ENCODE measurements at regions not wholly inside any gene's neighbourhood (a gene's known extent, or its start where the extent isn't known, plus 50 kb on each side); places are given as distances from the start of the nearest gene placed in this dataset.
"Not testable (repeated sequence)": the region's sequence is repeated elsewhere in the genome, so short reads cannot be mapped to it uniquely, and the experiment has no call there.

DNA sequence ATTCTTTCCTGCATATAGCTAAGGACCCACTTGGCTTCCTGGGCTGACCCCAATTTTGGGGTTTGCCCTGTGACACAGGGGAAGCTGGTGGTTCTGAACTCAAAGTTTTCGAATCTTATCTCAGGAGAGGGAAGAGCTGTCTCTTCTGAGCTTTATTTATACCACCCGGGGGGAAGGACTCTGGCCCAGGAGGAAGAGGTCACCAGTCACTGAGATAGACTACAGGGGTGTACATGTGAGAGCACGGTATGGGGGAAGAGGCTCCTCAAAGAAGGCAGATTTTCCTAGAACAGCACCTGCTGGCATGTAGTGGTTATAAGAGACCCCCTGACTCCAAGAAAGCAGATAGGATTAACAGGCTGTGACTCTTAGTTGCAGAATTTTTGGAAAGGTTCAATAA is 101.8 kb upstream of the ELMO1 start:
- Mint-ChIP-seq H3K27ac (ENCODE audit: unreplicated experiment) (no peak overlapping the region), H3K27me3 (ENCODE audit: unreplicated experiment) (peaks cover 3% of the 10 kb centered on the region), H3K4me3 (ENCODE audit: unreplicated experiment) (no peak overlapping the region), H3K4me1 (ENCODE audit: low read depth, unreplicated experiment) (peaks cover 8% of the 10 kb centered on the region), H3K36me3 (ENCODE audit: unreplicated experiment) (peaks cover 8% of the 10 kb centered on the region), H3K9me3 (ENCODE audit: unreplicated experiment) (peaks cover 1% of the 10 kb centered on the region)
- DNase-seq = no peak
- TF ChIP-seq CTCF (IDR thresholded peaks at IDR 0.05; ENCODE audit: partially characterized antibody, unreplicated experiment) = no peak

DNA sequence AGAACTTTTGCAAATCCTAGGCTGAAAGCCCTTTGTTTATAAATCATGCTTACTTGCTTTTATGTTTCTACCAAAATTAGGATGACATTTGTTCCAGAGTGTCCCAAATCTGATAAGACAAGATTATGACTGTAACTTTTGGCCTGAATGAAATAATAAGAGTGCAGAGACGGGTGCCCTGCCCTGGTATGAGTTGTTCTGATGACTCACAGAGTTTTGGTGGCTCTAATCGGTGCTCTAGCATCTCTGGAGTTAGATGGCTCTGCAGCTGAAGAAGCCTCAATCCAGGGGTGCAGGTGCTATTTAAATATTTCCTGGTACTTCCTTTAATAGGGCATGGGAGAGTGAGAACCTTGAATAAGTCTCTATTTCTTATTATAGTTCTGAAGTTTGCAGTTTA is 102.2 kb upstream of the ELMO1 start:
- peaks cover 3% of the 10 kb centered on the region for H3K27me3 Mint-ChIP-seq (ENCODE audit: unreplicated experiment)
- DNase-seq = no peak
- H3K9me3 Mint-ChIP-seq (ENCODE audit: unreplicated experiment) = no peaks in the 10 kb centered on the region
- no peak overlapping the region for H3K27ac Mint-ChIP-seq (ENCODE audit: unreplicated experiment)
- peaks cover 3% of the 10 kb centered on the region for H3K4me1 Mint-ChIP-seq (ENCODE audit: low read depth, unreplicated experiment)
- no peak for TF ChIP-seq CTCF (IDR thresholded peaks at IDR 0.05; ENCODE audit: partially characterized antibody, unreplicated experiment)
- peaks cover 8% of the 10 kb centered on the region for H3K36me3 Mint-ChIP-seq (ENCODE audit: unreplicated experiment)
- H3K4me3 Mint-ChIP-seq (ENCODE audit: unreplicated experiment) = no peak overlapping the region

DNA sequence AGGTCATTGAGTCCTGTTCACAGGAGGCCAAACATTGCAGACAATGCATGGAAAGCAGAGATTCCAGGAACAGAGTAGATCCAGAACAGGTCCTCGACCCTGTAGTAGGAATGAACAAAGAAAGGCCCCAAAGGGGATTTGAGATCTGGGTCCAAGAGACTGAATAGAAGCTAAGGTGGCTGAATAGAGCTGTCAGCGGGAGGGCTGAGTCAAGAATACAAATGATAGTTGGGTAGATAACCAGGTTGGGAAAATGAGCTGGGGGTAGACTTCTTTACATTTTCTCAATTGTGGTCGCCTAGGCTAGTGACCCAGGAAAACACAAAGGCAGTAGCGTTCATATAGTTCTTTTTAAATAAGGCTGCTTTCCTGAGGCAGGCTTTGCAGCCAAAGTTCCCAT is 103.4 kb upstream of the ELMO1 start:
- Mint-ChIP-seq H3K4me3 (ENCODE audit: unreplicated experiment) (no peak overlapping the region), H3K9me3 (ENCODE audit: unreplicated experiment) (no peaks in the 10 kb centered on the region)

GRCh38 chr7:37552439-37552838 is 103.8 kb upstream of the ELMO1 start:
- DNase-seq; H3K36me3 Mint-ChIP-seq (ENCODE audit: unreplicated experiment); H3K27ac Mint-ChIP-seq (ENCODE audit: unreplicated experiment); H3K27me3 Mint-ChIP-seq (ENCODE audit: unreplicated experiment); H3K4me1 Mint-ChIP-seq (ENCODE audit: low read depth, unreplicated experiment); H3K4me3 Mint-ChIP-seq (ENCODE audit: unreplicated experiment); H3K9me3 Mint-ChIP-seq (ENCODE audit: unreplicated experiment): not testable (repeated sequence)

More for the DNA sequence above, 103.4 kb upstream of the ELMO1 start:
- no peak for TF ChIP-seq CTCF (IDR thresholded peaks at IDR 0.05; ENCODE audit: partially characterized antibody, unreplicated experiment)
- DNase-seq = no peak
- peaks cover 3% of the 10 kb centered on the region for H3K27me3 Mint-ChIP-seq (ENCODE audit: unreplicated experiment)
- no peak overlapping the region for H3K27ac Mint-ChIP-seq (ENCODE audit: unreplicated experiment)
- H3K4me1 Mint-ChIP-seq (ENCODE audit: low read depth, unreplicated experiment) = peaks cover 2% of the 10 kb centered on the region
- peaks cover 8% of the 10 kb centered on the region for H3K36me3 Mint-ChIP-seq (ENCODE audit: unreplicated experiment)

- peaks cover 3% of the 10 kb centered on the region for H3K27me3 Mint-ChIP-seq (ENCODE audit: unreplicated experiment)
- peaks cover 2% of the 10 kb centered on the region for H3K4me1 Mint-ChIP-seq (ENCODE audit: low read depth, unreplicated experiment)
- DNase-seq = no peak
- no peak overlapping the region for H3K4me3 Mint-ChIP-seq (ENCODE audit: unreplicated experiment)
- peaks cover 2% of the 10 kb centered on the region for H3K9me3 Mint-ChIP-seq (ENCODE audit: unreplicated experiment)
- no peak overlapping the region for H3K27ac Mint-ChIP-seq (ENCODE audit: unreplicated experiment)
- peaks cover 8% of the 10 kb centered on the region for H3K36me3 Mint-ChIP-seq (ENCODE audit: unreplicated experiment)
- TF ChIP-seq CTCF (IDR thresholded peaks at IDR 0.05; ENCODE audit: partially characterized antibody, unreplicated experiment) = no peak
Observed at GRCh38 chr7:37555528-37555927, 106.9 kb upstream of the ELMO1 start.
